Ovary (tissue), 7 donors: ENCODE measurements at regions not wholly inside any gene's neighbourhood (a gene's known extent, or its start where the extent isn't known, plus 50 kb on each side); places are given as distances from the start of the nearest gene placed in this dataset.

ENCODE experiments used
- DNase-seq, 5 donors: peaks; one replicate each; pipeline ENCODE4 v3.0.0-alpha.2; 2019 to 2020
- H3K27ac ChIP-seq, 2 donors: fragments of 200-600 bp; one replicate each; pipeline versions ENCODE4 v1.5.1 to v1.8.0; 2019 to 2022
- H3K27me3 ChIP-seq: fragments of 200-600 bp; one replicate; pipeline ENCODE4 v1.8.0; 2022
- H3K36me3 ChIP-seq: fragments of 200-600 bp; sonication (generic); one replicate; pipeline ENCODE4 v1.5.1; 2019
- H3K4me1 ChIP-seq: one replicate; pipeline ENCODE4 v1.8.1; 2013; ENCODE audit warnings: mild to moderate bottlenecking, moderate library complexity; ENCODE audit not compliant: insufficient read depth
- H3K4me3 ChIP-seq: fragments of 200-600 bp; sonication (generic); one replicate; pipeline ENCODE4 v1.5.1; 2017
- H3K9me3 ChIP-seq, 2 donors: fragments of 200-600 bp in 1 of 2; sonication (generic) in 1 of 2; one replicate each; pipeline versions ENCODE4 v1.5.1 to v1.8.1; 2013 to 2019; ENCODE audit warnings: mild to moderate bottlenecking in 1 of 2, moderate library complexity in 1 of 2
- CTCF ChIP-seq, 3 donors: fragments of 450-650 bp in 2 of 3; fragments of 200-600 bp in 1 of 3; IDR thresholded peaks; one replicate each; pipeline versions ENCODE4 v1.5.1 to v1.8.0; 2016 to 2022; ENCODE audit warnings: antibody characterized with exemption in 3 of 3, mild to moderate bottlenecking in 1 of 3
- EP300 ChIP-seq: sonication (generic); formaldehyde crosslinking; IDR thresholded peaks from one replicate; pipeline ENCODE4 v1.6.1; 2017; ENCODE audit warnings: antibody characterized with exemption
- POLR2A ChIP-seq: fragments of 450-650 bp; IDR thresholded peaks from one replicate; pipeline ENCODE4 v1.6.1; 2017; ENCODE audit warnings: antibody characterized with exemption, mild to moderate bottlenecking, moderate library complexity
- WGBS, 3 donors: extraction: QIAGEN DNeasy Blood & Tissue Kit in 1 of 3; methylation state at CpG; one replicate each; pipeline versions ENCODE4 v1.1.5 to v1.1.7; 2013 to 2017; 5-methylcytosine and 5-hydroxymethylcytosine counted together
- intact Hi-C, 4 donors: fragments of 100-400 bp; cut with DNase I; formaldehyde crosslinking; loops; one replicate each; pipeline versions ENCODE4 v1.11.0 to v1.15.1; 2022 to 2023
- donor health status: DM: no; HTN: no; CAD: no; lungs with moderate emphysema.
- donor health status: DM: no; HTN: no; CAD: no.
- donor health status: Bipolar disorder and iron deficiency.
- donor health status: DM: no; HTN: no; CAD: no.
- donor health status: DM: yes; HTN: yes; CAD: no.

- H3K27me3 ChIP-seq = no peaks in the 10 kb centered on the region
- no peaks in the 10 kb centered on the region for H3K4me1 ChIP-seq
- 90 to 94% (median 93%) methylated on average over 4 of the region's 4 CpGs for WGBS, 3 donors
- H3K9me3 ChIP-seq = peaks cover 0 to 3% of the 10 kb centered on the region in 2 donors
- no peak for TF ChIP-seq EP300
- TF ChIP-seq POLR2A = no peak
- TF ChIP-seq CTCF (IDR thresholded peaks at IDR 0.05) = no peak
- intact Hi-C loops = no loop called here
- no peaks in the 10 kb centered on the region for H3K36me3 ChIP-seq
- no peak overlapping the region for H3K27ac ChIP-seq
- DNase-seq = no peak
- no peak overlapping the region for H3K4me3 ChIP-seq
Measured at GRCh38 chr4:10806953-10807645, 122.5 kb upstream of the CLNK start.

- intact Hi-C loops = no loop called here
- Histone ChIP-seq H3K4me1 (no peaks in the 10 kb centered on the region), H3K4me3 (no peak overlapping the region), H3K27me3 (no peaks in the 10 kb centered on the region), H3K36me3 (no peaks in the 10 kb centered on the region), H3K9me3 (peaks cover 0 to 3% of the 10 kb centered on the region in 2 donors), H3K27ac (no peak overlapping the region)
- no peak for DNase-seq
- no peak for TF ChIP-seq EP300
- no peak for TF ChIP-seq POLR2A
- TF ChIP-seq CTCF (IDR thresholded peaks at IDR 0.05) = no peak
- WGBS, 3 donors = 62 to 75% (median 70%) methylated on average over 4 of the region's 4 CpGs
Measured at GRCh38 chr4:10803713-10804343, 119.3 kb upstream of the CLNK start.

DNA sequence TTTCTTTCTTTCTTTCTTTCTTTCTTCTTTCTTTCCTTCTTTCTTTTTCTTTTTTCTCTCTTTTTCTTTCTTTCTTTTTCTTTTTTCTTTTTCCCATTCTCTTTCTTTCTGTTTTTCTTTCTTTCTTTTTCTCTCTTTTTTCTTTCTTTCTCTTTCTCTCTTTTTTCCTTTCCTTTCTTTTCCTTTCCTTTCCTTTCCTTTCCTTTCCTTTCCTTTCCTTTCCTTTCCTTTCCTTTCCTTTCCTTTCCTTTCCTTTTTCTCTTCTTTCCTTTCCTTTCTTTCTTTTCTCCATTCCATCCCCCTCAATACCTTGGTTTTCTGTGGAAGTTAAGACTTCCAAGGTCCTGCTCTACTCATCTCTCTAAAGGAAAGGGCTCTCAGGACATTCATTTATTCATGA lies 102.8 kb upstream of the CLNK start:
- no peak overlapping the region for H3K4me3 ChIP-seq
- no peaks in the 10 kb centered on the region for H3K27me3 ChIP-seq
- no peaks in the 10 kb centered on the region for H3K9me3 ChIP-seq
- no peak overlapping the region for H3K27ac ChIP-seq
- H3K4me1 ChIP-seq = no peaks in the 10 kb centered on the region
- TF ChIP-seq POLR2A (no peak), EP300 (no peak)
- DNase-seq = no peak
- H3K36me3 ChIP-seq = no peaks in the 10 kb centered on the region
- intact Hi-C loops = loop anchor here in 1 of 4 donors (5.0 kb wide), 1 partner anchor 810 kb away; no protein-coding TSS in a partner anchor

GRCh38 chr4:10784621-10785020 lies 100.1 kb upstream of the CLNK start:
- Histone ChIP-seq H3K4me3 (no peak overlapping the region), H3K27me3 (no peaks in the 10 kb centered on the region), H3K36me3 (no peaks in the 10 kb centered on the region), H3K4me1 (peaks cover 6% of the 10 kb centered on the region), H3K9me3 (no peaks in the 10 kb centered on the region), H3K27ac (no peak overlapping the region)
- intact Hi-C loops = loop anchor here in 1 of 4 donors (5.0 kb wide), 1 partner anchor 807 kb away; no protein-coding TSS in a partner anchor
- DNase-seq = no peak
- TF ChIP-seq CTCF (IDR thresholded peaks at IDR 0.05) = no peak
- TF ChIP-seq EP300 = no peak
- no peak for TF ChIP-seq POLR2A
- 82 to 100% (median 98%) methylated on average over 2 of the region's 2 CpGs for WGBS, 3 donors

DNA sequence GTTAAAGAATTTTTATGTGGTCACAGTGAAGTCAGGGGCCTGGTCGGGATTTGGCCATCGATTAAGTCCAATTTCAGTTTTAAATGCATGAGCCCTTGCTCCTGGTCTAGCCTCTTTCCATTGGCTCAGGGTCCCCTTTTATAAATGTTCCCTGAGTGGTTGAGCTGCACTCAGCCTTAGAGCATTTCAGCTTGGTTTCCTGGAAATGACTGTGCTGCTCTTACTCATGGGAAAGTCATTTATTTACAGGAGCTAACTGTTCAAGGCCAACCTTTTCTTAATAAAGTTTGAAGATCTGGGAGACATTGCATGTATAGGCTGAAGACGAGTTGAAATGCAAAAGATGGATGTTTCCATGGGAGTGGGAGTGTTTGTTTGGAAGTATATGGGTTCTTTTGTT lies 98.8 kb upstream of the CLNK start:
- peak overlapping the region in 1 of 2 donors; percentile 46 for H3K27ac ChIP-seq
- TF ChIP-seq POLR2A (no peak), CTCF (IDR thresholded peaks at IDR 0.05) (no peak), EP300 (no peak)
- 5 to 12% (median 7%) methylated on average over 3 of the region's 3 CpGs for WGBS, 3 donors
- DNase-seq = peak in 1 of 5 donors; percentile 24
- H3K9me3 ChIP-seq = no peaks in the 10 kb centered on the region
- no peaks in the 10 kb centered on the region for H3K36me3 ChIP-seq
- H3K27me3 ChIP-seq = no peaks in the 10 kb centered on the region
- intact Hi-C loops = no loop called here
- H3K4me3 ChIP-seq = no peak overlapping the region
- H3K4me1 ChIP-seq = peaks cover 6% of the 10 kb centered on the region
